GM03348 (cell line): ENCODE measurements at regions not wholly inside any gene's neighbourhood (a gene's known extent, or its start where the extent isn't known, plus 50 kb on each side); places are given as distances from the start of the nearest gene placed in this dataset.
"Not testable (repeated sequence)": the region's sequence is repeated elsewhere in the genome, so short reads cannot be mapped to it uniquely, and the experiment has no call there.

Source experiments
- DNase-seq: peaks from one replicate; pipeline ENCODE4 v3.0.0; 2012; ENCODE audit warnings: low spot score

- DNase-seq: no peak
Measured at GRCh38 chr6:97347111-97347510, 64.1 kb upstream of the MMS22L start.

GRCh38 chr6:97361286-97361685 lies 78.3 kb upstream of the MMS22L start:
- DNase-seq: no peak

- DNase-seq: no peak
Measured at GRCh38 chr6:97364327-97364726, 81.3 kb upstream of the MMS22L start.

- not testable (repeated sequence) for DNase-seq
Measured at GRCh38 chr6:97382071-97382470, 99.1 kb upstream of the MMS22L start.

- no peak for DNase-seq
Measured at GRCh38 chr6:97392735-97393134, 109.7 kb upstream of the MMS22L start.

GRCh38 chr6:97394160-97394748 lies 111.2 kb upstream of the MMS22L start:
- DNase-seq: peak; percentile 58

GRCh38 chr6:97396880-97397279 lies 113.9 kb upstream of the MMS22L start:
- no peak for DNase-seq

- DNase-seq: no peak
Measured at GRCh38 chr6:97399208-97399607, 116.2 kb upstream of the MMS22L start.

GRCh38 chr6:97401533-97401932 lies 118.5 kb upstream of the MMS22L start:
- DNase-seq: peak; percentile 6

GRCh38 chr6:97405818-97406409 lies 122.9 kb upstream of the MMS22L start:
- no peak for DNase-seq

- DNase-seq: no peak
Measured at GRCh38 chr6:97406633-97407032, 123.6 kb upstream of the MMS22L start.

GRCh38 chr6:97411610-97412009 lies 128.6 kb upstream of the MMS22L start:
- DNase-seq: no peak

GRCh38 chr6:97412511-97412910 lies 129.5 kb upstream of the MMS22L start:
- no peak for DNase-seq

- no peak for DNase-seq
Measured at GRCh38 chr6:97422171-97422570, 139.2 kb upstream of the MMS22L start.

- no peak for DNase-seq
Measured at GRCh38 chr6:97423190-97423589, 140.2 kb upstream of the MMS22L start.

GRCh38 chr6:97427648-97428047 lies 144.6 kb upstream of the MMS22L start:
- DNase-seq: no peak

GRCh38 chr6:97437087-97437486 lies 154.1 kb upstream of the MMS22L start:
- peak; percentile 50 for DNase-seq

GRCh38 chr6:97438011-97438671 lies 155.1 kb upstream of the MMS22L start:
- DNase-seq: no peak

- DNase-seq: peak; percentile 49
Measured at GRCh38 chr6:97440590-97441176, 157.7 kb upstream of the MMS22L start.

- DNase-seq: no peak
Measured at GRCh38 chr6:97443408-97444080, 160.5 kb upstream of the MMS22L start.

- DNase-seq: no peak
Measured at GRCh38 chr6:97445407-97445806, 162.4 kb upstream of the MMS22L start.

GRCh38 chr6:97449444-97449966 lies 166.5 kb upstream of the MMS22L start:
- no peak for DNase-seq
